Bone marrow (tissue), 2 donors: ENCODE measurements at regions not wholly inside any gene's neighbourhood (a gene's known extent, or its start where the extent isn't known, plus 50 kb on each side); places are given as distances from the start of the nearest gene placed in this dataset.
"Not testable (repeated sequence)": the region's sequence is repeated elsewhere in the genome, so short reads cannot be mapped to it uniquely, and the experiment has no call there.

ENCODE experiments used
- DNase-seq, 2 donors: peaks; one replicate each; lab custom pipeline; 2025; lab: John Stamatoyannopoulos, UW

GRCh38 chr22:22193923-22194322 is 50.7 kb upstream of the VPREB1 start:
- no peak for DNase-seq

DNA sequence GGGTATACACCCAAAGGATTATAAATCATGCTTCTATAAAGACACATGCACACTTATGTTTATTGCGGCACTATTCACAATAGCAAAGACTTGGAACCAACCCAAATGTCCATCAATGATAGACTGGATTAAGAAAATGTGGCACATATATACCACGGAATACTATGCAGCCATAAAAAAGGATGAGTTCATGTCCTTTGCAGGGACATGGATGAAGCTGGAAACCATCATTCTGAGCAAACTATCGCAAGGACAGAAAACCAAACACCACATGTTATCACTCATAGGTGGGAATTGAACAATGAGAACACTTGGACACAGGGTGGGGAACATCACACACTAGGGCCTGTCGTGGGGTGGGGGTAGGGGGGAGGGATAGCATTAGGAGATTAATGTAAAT is 51.1 kb upstream of the VPREB1 start:
- DNase-seq: not testable (repeated sequence)

DNA sequence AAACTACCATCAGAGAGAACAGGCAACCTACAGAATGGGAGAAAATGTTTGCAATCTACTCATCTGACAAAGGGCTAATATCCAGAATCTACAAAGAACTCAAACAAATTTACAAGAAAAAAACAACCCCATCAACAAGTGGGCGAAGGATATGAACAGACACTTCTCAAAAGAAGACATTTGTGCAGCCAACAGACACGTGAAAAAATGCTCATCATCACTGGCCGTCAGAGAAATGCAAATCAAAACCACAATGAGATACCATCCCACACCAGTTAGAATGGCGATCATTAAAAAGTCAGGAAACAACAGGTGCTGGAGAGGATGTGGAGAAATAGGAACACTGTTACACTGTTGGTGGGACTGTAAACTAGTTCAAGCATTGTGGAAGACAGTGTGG is 51.6 kb upstream of the VPREB1 start:
- not testable (repeated sequence) for DNase-seq

- DNase-seq: not testable (repeated sequence)
Measured at GRCh38 chr22:22189796-22190195, 54.8 kb upstream of the VPREB1 start.

GRCh38 chr22:22187863-22188262 is 56.7 kb upstream of the VPREB1 start:
- DNase-seq: not testable (repeated sequence)

DNA sequence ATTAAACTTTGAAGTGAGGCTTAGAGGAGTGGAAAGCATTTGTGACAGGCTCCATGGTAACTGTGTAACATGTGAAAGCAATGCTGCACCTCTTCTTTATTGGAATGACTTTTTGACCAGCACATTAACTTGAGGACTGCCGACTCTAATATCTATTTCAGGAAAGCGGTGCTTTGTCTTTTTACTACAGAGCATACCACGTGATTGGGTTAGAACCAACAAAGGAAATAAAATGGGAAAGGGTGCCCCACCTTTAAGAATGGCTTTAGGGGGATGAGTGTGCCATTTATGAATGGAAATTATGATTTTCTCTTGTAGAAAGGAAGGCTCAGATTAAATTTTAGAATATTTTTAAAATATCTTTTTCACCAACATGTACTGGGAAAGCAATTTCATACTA is 57.3 kb upstream of the VPREB1 start:
- DNase-seq: no peak

- no peak for DNase-seq
Measured at GRCh38 chr22:22185844-22186499, 58.6 kb upstream of the VPREB1 start.

DNA sequence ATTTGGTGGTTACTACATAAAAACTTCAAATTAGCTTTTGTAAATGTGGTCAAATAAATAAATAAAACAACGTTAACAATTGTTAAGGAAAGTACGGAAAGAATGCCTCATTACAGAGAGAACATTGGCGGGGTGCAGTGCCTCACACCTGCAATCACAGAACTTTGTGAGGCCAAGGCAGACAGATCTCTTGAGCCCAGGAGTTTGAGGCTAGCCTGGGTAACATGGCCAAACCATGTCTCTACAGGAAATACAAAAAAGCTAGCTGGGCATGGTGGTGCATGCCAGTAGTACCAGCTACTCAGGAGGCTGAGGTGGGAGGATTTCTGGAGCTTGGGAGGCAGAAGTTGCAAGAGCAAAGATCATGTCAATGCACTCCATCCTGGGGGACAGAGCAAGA is 59.4 kb upstream of the VPREB1 start:
- DNase-seq: no peak

DNA sequence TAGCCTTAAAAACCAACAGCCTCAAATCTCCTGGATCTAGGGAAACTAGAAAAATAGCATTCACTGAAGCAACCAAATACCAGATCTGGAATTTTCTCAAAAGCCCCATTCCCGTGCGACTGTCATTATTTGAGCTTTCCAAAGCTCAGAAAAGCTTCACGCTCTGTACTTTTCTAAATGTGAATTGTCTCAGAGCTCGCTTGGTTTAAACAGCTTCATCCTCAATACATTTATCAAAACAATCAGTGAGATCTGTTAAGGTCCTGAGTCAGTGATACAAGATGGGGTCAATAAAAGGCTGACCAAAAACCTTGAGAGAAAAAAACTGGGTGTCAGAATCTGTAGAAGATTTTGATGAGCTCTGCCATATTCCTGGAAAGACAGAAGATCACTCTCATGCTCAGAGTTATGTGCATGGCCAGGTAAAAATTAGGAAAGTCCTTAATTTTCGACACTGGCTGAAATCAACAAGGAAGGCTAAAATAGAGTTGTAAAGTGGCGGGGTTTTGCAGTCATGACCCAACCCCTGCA is 60.2 kb upstream of the VPREB1 start:
- DNase-seq: no peak

- no peak for DNase-seq
Measured at GRCh38 chr22:22182990-22183264, 61.7 kb upstream of the VPREB1 start.

DNA sequence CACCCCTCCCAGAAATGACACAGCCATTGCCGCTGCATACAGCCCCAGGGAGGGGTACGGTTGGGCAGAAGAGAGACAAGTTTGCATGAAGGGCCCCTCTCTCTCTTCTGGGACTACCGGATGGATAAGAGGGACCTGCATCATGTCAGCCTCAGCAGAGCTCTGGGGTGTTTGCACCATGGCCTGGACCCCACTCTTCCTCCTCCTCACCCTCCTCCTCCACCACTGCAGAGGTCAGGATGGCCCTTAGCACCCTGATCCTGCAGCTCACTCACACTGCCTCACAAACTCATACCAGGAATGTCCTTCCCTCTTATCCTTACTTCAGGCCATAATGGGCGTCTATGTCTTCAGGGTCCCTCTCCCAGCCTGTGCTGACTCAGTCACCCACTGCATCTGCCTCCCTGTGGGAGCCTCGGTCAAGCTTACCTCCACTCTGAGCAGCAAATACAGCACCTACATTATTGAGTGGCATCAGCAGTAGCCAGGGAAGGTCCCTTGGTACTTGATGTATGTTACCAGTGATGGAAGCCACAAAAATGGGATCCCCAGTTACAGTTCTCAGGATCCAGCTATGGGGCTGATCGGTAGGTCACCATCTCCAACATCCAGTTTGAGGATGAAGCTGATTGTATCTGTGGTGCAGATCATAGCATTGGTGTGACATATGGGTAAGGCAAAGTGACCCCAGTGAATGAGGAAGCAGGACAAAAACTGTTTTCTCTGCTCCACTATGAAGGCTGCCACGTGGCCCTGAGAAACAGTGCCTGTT is 62.2 kb upstream of the VPREB1 start:
- DNase-seq: no peak

GRCh38 chr22:22181341-22181850 is 63.2 kb upstream of the VPREB1 start:
- no peak for DNase-seq

- no peak for DNase-seq
Measured at GRCh38 chr22:22180738-22181285, 63.8 kb upstream of the VPREB1 start.

DNA sequence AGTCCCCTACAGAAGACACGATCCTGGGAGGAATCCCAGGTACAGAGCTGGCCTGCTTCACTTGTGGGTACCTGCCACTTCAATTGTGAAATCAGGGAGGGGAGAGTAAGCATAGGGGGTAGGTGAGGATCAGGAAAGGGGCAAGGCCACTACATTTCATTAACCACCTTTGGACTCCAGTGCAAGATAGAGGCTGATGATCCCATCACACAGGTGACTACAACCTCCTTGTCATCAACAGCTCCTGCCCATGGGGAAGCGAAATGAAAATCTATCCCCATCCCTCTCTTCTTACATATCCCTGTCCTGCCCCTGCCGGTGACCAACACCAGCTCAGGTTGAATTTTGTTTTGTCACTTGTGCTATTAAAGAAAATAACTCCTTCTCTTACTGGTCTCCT is 64.7 kb upstream of the VPREB1 start:
- no peak for DNase-seq

GRCh38 chr22:22178992-22179391 is 65.6 kb upstream of the VPREB1 start:
- no peak for DNase-seq

GRCh38 chr22:22178355-22178965 is 66.1 kb upstream of the VPREB1 start:
- DNase-seq: no peak

- no peak for DNase-seq
Measured at GRCh38 chr22:22176929-22177616, 67.5 kb upstream of the VPREB1 start.

DNA sequence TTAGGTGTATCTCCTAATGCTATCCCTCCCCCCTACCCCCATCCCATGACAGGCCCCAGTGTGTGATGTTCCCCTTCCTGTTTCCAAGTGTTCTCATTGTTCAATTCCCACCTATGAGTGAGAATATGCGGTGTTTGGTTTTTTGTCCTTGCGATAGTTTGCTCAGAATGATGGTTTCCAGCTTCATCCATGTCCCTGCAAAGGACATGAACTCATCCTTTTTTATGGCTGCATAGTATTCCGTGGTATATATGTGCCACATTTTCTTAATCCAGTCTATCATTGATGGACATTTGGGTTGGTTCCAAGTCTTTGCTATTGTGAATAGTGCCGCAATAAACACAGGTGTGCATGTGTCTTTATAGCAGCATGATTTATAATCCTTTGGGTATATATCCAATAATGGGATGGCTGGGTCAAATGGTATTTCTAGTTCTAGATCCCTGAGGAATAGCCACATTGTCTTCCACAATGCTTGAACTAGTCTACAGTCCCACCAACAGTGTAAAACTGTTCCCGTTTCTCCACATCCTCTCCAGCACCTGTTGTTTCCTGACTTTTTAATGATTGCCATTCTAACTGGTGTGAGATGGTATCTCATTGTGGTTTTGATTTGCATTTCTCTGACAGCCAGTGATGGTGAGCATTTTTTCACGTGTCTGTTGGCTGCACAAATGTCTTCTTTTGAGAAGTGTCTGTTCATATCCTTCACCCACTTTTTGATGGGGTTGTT is 71.5 kb upstream of the VPREB1 start:
- not testable (repeated sequence) for DNase-seq

- DNase-seq: no peak
Measured at GRCh38 chr22:22171357-22172218, 73.0 kb upstream of the VPREB1 start.

DNA sequence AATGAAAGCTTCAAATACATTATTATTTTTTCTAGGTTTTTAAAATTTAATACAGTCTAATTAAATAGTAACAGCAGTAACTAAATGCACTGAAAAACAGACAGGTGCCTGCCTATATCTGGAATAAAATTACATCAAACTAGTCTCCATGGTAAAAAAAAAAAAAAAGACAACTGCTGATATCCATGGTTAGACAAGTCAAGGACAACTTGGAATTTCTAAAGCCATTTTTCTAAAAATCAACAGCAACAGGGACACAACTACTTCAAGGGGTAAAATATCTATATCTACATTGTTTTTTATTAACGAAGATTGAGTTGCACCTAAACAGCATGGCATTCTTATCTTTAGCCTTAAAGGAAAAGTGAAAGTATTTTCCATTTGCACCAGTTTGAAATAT is 74.7 kb upstream of the VPREB1 start:
- DNase-seq: no peak
